Breast epithelium (tissue), 3 donors: ENCODE measurements at regions not wholly inside any gene's neighbourhood (a gene's known extent, or its start where the extent isn't known, plus 50 kb on each side); places are given as distances from the start of the nearest gene placed in this dataset.

ENCODE experiments used
- POLR2A ChIP-seq: fragments of 450-650 bp; IDR thresholded peaks from one replicate; pipeline ENCODE4 v1.6.1; 2016; ENCODE audit warnings: antibody characterized with exemption, mild to moderate bottlenecking, moderate library complexity
- POLR2AphosphoS5 ChIP-seq, 3 donors: sonication (generic); formaldehyde crosslinking; IDR thresholded peaks; one replicate each; pipeline ENCODE4 v1.6.1; 2017; ENCODE audit warnings: antibody characterized with exemption in 3 of 3
- TF ChIP-seq, protein P1 (sequence below), 3 donors: fragments of 450-650 bp; IDR thresholded peaks; one replicate each; pipeline ENCODE4 v1.5.1; 2016 to 2017; ENCODE audit warnings: antibody characterized with exemption in 3 of 3, mild to moderate bottlenecking in 3 of 3, moderate library complexity in 3 of 3

DNA sequence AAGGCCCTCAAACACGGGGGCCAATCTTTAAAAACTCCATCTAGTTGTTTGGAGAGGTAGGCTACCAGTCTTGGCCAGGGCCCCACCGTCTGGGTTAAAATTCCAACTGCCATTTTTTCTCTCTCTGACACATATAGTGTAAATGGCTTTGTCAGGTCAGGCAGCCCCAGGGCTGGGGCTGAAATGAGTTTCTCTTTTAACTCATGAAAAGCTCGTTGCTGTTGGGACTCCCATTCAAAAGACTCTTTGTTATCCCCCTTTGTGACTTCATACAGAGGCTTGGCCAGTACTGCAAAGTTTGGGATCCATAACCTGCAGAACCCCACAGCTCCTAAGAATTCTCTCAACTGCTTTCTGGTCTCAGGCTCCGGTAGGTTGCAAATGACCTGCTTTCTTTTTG is 99.4 kb upstream of the SLC1A4 start:
- TF ChIP-seq, protein P1, sequence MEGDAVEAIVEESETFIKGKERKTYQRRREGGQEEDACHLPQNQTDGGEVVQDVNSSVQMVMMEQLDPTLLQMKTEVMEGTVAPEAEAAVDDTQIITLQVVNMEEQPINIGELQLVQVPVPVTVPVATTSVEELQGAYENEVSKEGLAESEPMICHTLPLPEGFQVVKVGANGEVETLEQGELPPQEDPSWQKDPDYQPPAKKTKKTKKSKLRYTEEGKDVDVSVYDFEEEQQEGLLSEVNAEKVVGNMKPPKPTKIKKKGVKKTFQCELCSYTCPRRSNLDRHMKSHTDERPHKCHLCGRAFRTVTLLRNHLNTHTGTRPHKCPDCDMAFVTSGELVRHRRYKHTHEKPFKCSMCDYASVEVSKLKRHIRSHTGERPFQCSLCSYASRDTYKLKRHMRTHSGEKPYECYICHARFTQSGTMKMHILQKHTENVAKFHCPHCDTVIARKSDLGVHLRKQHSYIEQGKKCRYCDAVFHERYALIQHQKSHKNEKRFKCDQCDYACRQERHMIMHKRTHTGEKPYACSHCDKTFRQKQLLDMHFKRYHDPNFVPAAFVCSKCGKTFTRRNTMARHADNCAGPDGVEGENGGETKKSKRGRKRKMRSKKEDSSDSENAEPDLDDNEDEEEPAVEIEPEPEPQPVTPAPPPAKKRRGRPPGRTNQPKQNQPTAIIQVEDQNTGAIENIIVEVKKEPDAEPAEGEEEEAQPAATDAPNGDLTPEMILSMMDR (IDR thresholded peaks at IDR 0.05): no peak
- TF ChIP-seq POLR2A (no peak), POLR2AphosphoS5 (IDR thresholded peaks at IDR 0.05) (no peak)
